GM12892 (cell line): ENCODE measurements at regions not wholly inside any gene's neighbourhood (a gene's known extent, or its start where the extent isn't known, plus 50 kb on each side); places are given as distances from the start of the nearest gene placed in this dataset.

Experiments
- POLR2A ChIP-seq: IDR thresholded peaks from 2 replicates; pipeline ENCODE4 v1.6.1; 2011; ENCODE audit warnings: low read depth, low read length, control low read depth
- POLR2AphosphoS5 ChIP-seq: IDR thresholded peaks from 2 replicates; pipeline ENCODE4 v1.6.1; 2011; ENCODE audit warnings: low read depth, low read length, control low read depth
- TAF1 ChIP-seq: IDR thresholded peaks from 2 replicates; pipeline ENCODE4 v1.6.1; 2011; ENCODE audit warnings: low read depth, mild to moderate bottlenecking, control low read depth, low read length, borderline replicate concordance

DNA sequence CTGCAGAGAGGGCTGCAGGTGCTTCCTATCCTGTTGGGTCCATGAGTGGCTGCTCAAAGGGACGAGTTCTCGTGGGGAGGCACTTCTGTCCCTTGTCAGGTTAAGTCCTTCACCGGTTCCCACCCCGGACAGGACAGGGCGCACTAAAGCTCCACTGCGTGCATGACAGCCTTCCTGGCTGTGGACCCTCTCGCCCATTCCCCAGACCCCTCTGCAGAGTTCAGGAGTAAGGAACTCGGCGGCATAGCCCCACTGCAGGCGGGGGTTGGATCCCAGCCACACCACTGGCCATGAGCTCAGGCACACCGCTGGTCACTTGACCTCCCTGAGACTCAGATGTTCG lies 147.5 kb upstream of the ID2 start:
- TF ChIP-seq POLR2A (no peak), TAF1 (no peak), POLR2AphosphoS5 (no peak)
